ENCODE measurements at regions not wholly inside any gene's neighbourhood (a gene's known extent, or its start where the extent isn't known, plus 50 kb on each side); places are given as distances from the start of the nearest gene placed in this dataset.
"Not testable (repeated sequence)": the region's sequence is repeated elsewhere in the genome, so short reads cannot be mapped to it uniquely, and the experiment has no call there.

DNA sequence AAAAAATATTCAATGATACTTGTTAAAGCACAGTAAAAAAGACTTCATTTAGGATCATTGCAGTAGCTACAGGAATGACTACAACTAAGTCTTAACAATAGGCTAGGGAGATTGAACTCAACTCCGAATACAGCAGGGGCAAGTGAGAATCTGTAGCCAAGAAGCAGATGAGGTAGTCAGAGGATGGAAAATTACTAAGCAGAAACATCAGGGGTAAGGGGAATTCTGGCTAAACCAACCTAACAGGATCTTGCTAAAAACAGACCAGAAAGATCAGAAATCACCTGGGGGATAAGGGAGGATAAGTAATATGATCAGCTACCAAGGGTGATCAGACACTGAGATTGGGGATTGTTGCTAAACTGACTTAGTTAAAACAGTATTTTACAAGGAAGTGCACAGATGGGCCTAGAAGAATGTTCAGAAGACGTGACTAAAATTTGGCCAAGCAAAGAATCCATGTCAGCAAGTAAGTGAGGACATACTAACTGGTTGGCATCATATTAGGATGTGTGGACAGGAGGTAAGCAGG, 217.5 kb downstream of the TENT5A start:
- intact Hi-C loops (cut with DNase I), result no loop called here
- Histone ChIP-seq H3K27me3 (no peaks in the 10 kb centered on the region), H3K27ac (no peak overlapping the region), H3K9me3 (no peaks in the 10 kb centered on the region), H3K36me3 (no peaks in the 10 kb centered on the region), H3K4me1 (no peaks in the 10 kb centered on the region), H3K4me3 (no peak overlapping the region)
- ATAC-seq, result no peak
- no peak for DNase-seq
- 58% methylated on average over 2 of the region's 2 CpGs for whole genome bisulfite sequencing (ENCODE audit: insufficient coverage, low coverage, low lambda C conversion rate, missing lambda C conversion rate)
- TF ChIP-seq, protein P1, sequence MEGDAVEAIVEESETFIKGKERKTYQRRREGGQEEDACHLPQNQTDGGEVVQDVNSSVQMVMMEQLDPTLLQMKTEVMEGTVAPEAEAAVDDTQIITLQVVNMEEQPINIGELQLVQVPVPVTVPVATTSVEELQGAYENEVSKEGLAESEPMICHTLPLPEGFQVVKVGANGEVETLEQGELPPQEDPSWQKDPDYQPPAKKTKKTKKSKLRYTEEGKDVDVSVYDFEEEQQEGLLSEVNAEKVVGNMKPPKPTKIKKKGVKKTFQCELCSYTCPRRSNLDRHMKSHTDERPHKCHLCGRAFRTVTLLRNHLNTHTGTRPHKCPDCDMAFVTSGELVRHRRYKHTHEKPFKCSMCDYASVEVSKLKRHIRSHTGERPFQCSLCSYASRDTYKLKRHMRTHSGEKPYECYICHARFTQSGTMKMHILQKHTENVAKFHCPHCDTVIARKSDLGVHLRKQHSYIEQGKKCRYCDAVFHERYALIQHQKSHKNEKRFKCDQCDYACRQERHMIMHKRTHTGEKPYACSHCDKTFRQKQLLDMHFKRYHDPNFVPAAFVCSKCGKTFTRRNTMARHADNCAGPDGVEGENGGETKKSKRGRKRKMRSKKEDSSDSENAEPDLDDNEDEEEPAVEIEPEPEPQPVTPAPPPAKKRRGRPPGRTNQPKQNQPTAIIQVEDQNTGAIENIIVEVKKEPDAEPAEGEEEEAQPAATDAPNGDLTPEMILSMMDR (IDR thresholded peaks at IDR 0.05), result no peak
- TF ChIP-seq POLR2A (IDR thresholded peaks at IDR 0.05), result no peak

- intact Hi-C loops (cut with DNase I), result no loop called here
- Histone ChIP-seq H3K4me3 (no peak overlapping the region), H3K4me1 (no peaks in the 10 kb centered on the region), H3K9me3 (no peaks in the 10 kb centered on the region), H3K27ac (no peak overlapping the region), H3K27me3 (no peaks in the 10 kb centered on the region), H3K36me3 (no peaks in the 10 kb centered on the region)
- WGBS (ENCODE audit: insufficient coverage, low coverage, low lambda C conversion rate, missing lambda C conversion rate), result 73% methylated on average over 3 of the region's 3 CpGs
- ATAC-seq (no peak), DNase-seq (no peak)
- TF ChIP-seq POLR2A (IDR thresholded peaks at IDR 0.05), result no peak
- TF ChIP-seq, protein P1 (IDR thresholded peaks at IDR 0.05), result no peak
Observed at GRCh38 chr6:81531869-81532561, 220.5 kb downstream of the TENT5A start.

- no peak overlapping the region for H3K4me3 ChIP-seq
- no peaks in the 10 kb centered on the region for H3K9me3 ChIP-seq
- TF ChIP-seq, protein P1 (IDR thresholded peaks at IDR 0.05), result no peak
- TF ChIP-seq POLR2A (IDR thresholded peaks at IDR 0.05), result no peak
- no peak overlapping the region for H3K27ac ChIP-seq
- ATAC-seq (no peak), DNase-seq (no peak)
- intact Hi-C loops (cut with DNase I), result no loop called here
- H3K27me3 ChIP-seq, result no peaks in the 10 kb centered on the region
- H3K4me1 ChIP-seq, result no peaks in the 10 kb centered on the region
- H3K36me3 ChIP-seq, result no peaks in the 10 kb centered on the region
- WGBS (ENCODE audit: insufficient coverage, low coverage, low lambda C conversion rate, missing lambda C conversion rate), result 64% methylated on average over 3 of the region's 3 CpGs
Observed at GRCh38 chr6:81517455-81517854, 235.0 kb downstream of the TENT5A start.

DNA sequence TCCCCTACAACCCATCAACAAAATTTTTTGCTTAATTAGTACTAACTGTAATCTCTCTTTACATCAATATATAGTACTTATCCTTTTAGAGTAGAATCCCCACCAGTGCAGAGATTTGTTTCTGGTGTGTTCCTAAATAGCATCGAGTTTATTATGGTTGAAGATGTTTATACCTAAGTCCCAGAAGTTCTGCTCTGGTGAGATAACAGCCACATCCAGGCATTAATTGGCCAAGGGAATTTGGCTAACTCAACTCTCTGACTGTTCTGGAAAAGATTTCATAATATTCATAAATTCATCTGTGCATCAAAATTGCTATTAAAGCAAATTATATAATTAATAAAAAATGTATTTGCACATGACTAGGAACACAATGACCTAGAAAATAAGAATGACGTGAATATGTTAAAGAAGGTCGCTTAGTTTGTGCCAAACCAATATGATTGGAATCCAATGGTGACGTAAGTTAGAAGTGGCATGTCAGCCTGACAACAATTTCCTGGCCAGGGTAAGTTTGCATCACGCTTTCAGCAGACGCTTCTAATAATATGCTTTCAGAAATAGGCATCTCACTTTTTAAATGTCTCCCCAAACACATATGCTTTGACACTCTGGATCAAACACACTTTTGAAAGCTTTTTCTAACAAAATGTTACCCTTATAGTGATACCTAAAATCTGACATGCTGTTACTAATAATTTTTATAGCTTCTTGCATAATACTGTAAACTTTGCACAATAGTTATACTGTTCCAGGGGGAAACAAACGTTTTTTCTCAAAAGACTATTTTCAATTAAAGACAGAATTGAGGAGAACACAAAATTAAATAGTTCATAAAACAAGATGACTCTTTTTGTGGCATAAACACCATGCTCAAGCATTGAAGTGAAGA, 236.7 kb downstream of the TENT5A start:
- Histone ChIP-seq H3K9me3 (no peaks in the 10 kb centered on the region), H3K4me1 (no peaks in the 10 kb centered on the region), H3K27ac (no peak overlapping the region), H3K4me3 (no peak overlapping the region), H3K36me3 (no peaks in the 10 kb centered on the region), H3K27me3 (no peaks in the 10 kb centered on the region)
- intact Hi-C loops (cut with DNase I), result no loop called here
- TF ChIP-seq POLR2A (IDR thresholded peaks at IDR 0.05), result no peak
- TF ChIP-seq, protein P1 (IDR thresholded peaks at IDR 0.05), result no peak
- 67% methylated on average over 7 of the region's 7 CpGs for WGBS (ENCODE audit: insufficient coverage, low coverage, low lambda C conversion rate, missing lambda C conversion rate)
- ATAC-seq, result no peak
- DNase-seq, result no peak

- WGBS (ENCODE audit: insufficient coverage, low coverage, low lambda C conversion rate, missing lambda C conversion rate), result 65% methylated on average over 4 of the region's 4 CpGs
- H3K4me1 ChIP-seq; ATAC-seq; H3K36me3 ChIP-seq; intact Hi-C loops (cut with DNase I); H3K27ac ChIP-seq; H3K4me3 ChIP-seq; DNase-seq; H3K27me3 ChIP-seq; H3K9me3 ChIP-seq: not testable (repeated sequence)
Observed at GRCh38 chr6:81514195-81514594, 238.3 kb downstream of the TENT5A start.
